HCT116 (cell line): ENCODE measurements at regions not wholly inside any gene's neighbourhood (a gene's known extent, or its start where the extent isn't known, plus 50 kb on each side); places are given as distances from the start of the nearest gene placed in this dataset.

Experiments used
- ATAC-seq: fragments of 200-7000 bp; cut with Tn5 transposase; 2 replicates; pipeline ENCODE4 v1.9.1; 2020; ENCODE audit warnings: mild to moderate bottlenecking, moderate library complexity
- BruUV-seq: library from RNA; stranded (reverse); fragments of 400-500 nt; replicated peaks from 2 replicates; lab custom pipeline; 2021; lab: Mats Ljungman, UMichigan
- CTCF ChIA-PET: fragments of 300-600 bp; sonication (Branson Sonifier 250); formaldehyde crosslinking; loops from one replicate; lab custom pipeline; 2021; ENCODE audit warnings: antibody characterized with exemption; lab: Charles Lee
- POLR2A ChIA-PET: fragments of 300-600, 350-600 bp; sonication (Branson Sonifier 250); formaldehyde crosslinking; loops from one replicate; lab custom pipeline; 2021; ENCODE audit warnings: antibody characterized with exemption; lab: Charles Lee
- RAD21 ChIA-PET, 2 experiments: fragments of 300-600 bp; sonication (Branson Sonifier 250); formaldehyde crosslinking; loops; one replicate each; lab custom pipeline; 2023; ENCODE audit warnings: low total read pairs in 2 of 2; ENCODE audit not compliant: uncharacterized antibody in 2 of 2, unreplicated experiment in 2 of 2, low non-redundant PET in 1 of 2; lab: Charles Lee
- DNase-seq: peaks from one replicate; pipeline ENCODE4 v3.0.0-alpha.2; 2010; ENCODE audit warnings: low read depth, low spot score
- H2AFZ ChIP-seq: fragments of 200-600 bp; shearing (Covaris generic), sonication (generic); 2 replicates; pipeline ENCODE4 v1.6.1; 2017; ENCODE audit warnings: low read depth, mixed run types, mixed read lengths, antibody characterized with exemption, low read length; ENCODE audit not compliant: poor library complexity, severe bottlenecking
- H3K27ac ChIP-seq: 2 replicates; pipeline ENCODE4 v1.5.1; 2012; ENCODE audit warnings: low read depth, low read length
- H3K27me3 ChIP-seq: fragments of 200-600 bp; sonication (generic); 2 replicates; pipeline ENCODE4 v1.6.1; 2016; ENCODE audit warnings: mixed run types, low read length, mixed read lengths; ENCODE audit not compliant: insufficient read depth
- H3K36me3 ChIP-seq, 2 experiments: fragments of 200-500 bp in 1 of 2; fragments of 200-600 bp in 1 of 2; sonication (Bioruptor generic) in 1 of 2; sonication (generic) in 1 of 2; 2 replicates each; pipeline versions ENCODE4 v1.5.1 to v1.6.1; 2014 to 2016; ENCODE audit warnings: low read length in 2 of 2, inconsistent platforms in 1 of 2, mixed read lengths in 1 of 2, mixed run types in 1 of 2; ENCODE audit not compliant: insufficient read depth in 2 of 2, control insufficient read depth in 1 of 2
- H3K4me1 ChIP-seq, 2 experiments: fragments of 200-600 bp in 1 of 2; sonication (generic) in 1 of 2; 2 replicates each; pipeline versions ENCODE4 v1.5.1 to v1.6.1; 2012 to 2017; ENCODE audit warnings: low read length in 2 of 2, inconsistent platforms in 1 of 2, mild to moderate bottlenecking in 1 of 2, mixed read lengths in 1 of 2, mixed run types in 1 of 2, moderate library complexity in 1 of 2; ENCODE audit not compliant: insufficient read depth in 2 of 2, control insufficient read depth in 1 of 2
- H3K4me2 ChIP-seq: fragments of 200-600 bp; sonication (generic); 2 replicates; pipeline ENCODE4 v1.6.1; 2017; ENCODE audit warnings: mixed run types, low read length, mixed read lengths
- H3K4me3 ChIP-seq, 2 experiments: fragments of 200-600 bp in 1 of 2; sonication (generic) in 1 of 2; replicated peaks in 1 of 2; 2 replicates each; pipeline ENCODE4 v1.5.1; 2011 to 2016; ENCODE audit warnings: low read length in 2 of 2, control low read depth in 1 of 2, low read depth in 1 of 2, mild to moderate bottlenecking in 1 of 2, mixed read lengths in 1 of 2, mixed run types in 1 of 2
- H3K79me2 ChIP-seq: fragments of 200-600 bp; sonication (generic); 2 replicates; pipeline ENCODE4 v1.6.1; 2017; ENCODE audit warnings: mild to moderate bottlenecking, mixed run types, low read length, moderate library complexity, mixed read lengths; ENCODE audit not compliant: insufficient read depth
- H3K9ac ChIP-seq: fragments of 200-600 bp; sonication (generic); 2 replicates; pipeline ENCODE4 v1.6.1; 2016; ENCODE audit warnings: low read length, mixed read lengths
- H3K9me2 ChIP-seq: fragments of 200-600 bp; sonication (generic), shearing (Covaris generic); 2 replicates; pipeline ENCODE4 v1.6.1; 2017; ENCODE audit warnings: mixed run types, mild to moderate bottlenecking, moderate library complexity; ENCODE audit not compliant: insufficient read depth
- H3K9me3 ChIP-seq, 2 experiments: fragments of 200-500 bp in 1 of 2; fragments of 200-600 bp in 1 of 2; sonication (Bioruptor generic) in 1 of 2; sonication (generic) in 1 of 2; 2 replicates each; pipeline ENCODE4 v1.6.1; 2014 to 2017; ENCODE audit warnings: low read length in 2 of 2, mixed read lengths in 2 of 2, inconsistent platforms in 1 of 2, low read depth in 1 of 2, mild to moderate bottlenecking in 1 of 2, mixed run types in 1 of 2, moderate library complexity in 1 of 2; ENCODE audit not compliant: control insufficient read depth in 1 of 2, insufficient read depth in 1 of 2
- H4K20me1 ChIP-seq: fragments of 200-600 bp; sonication (generic), shearing (Covaris generic); 2 replicates; pipeline ENCODE4 v1.6.1; 2017; ENCODE audit warnings: mixed run types, mild to moderate bottlenecking, moderate library complexity; ENCODE audit not compliant: insufficient read depth
- CEBPB ChIP-seq: IDR thresholded peaks from 2 replicates; pipeline ENCODE4 v1.6.1; 2012; ENCODE audit warnings: low read depth
- MAX ChIP-seq: IDR thresholded peaks from 2 replicates; pipeline ENCODE4 v1.6.1; 2012
- RAD21 ChIP-seq: IDR thresholded peaks from 2 replicates; pipeline ENCODE4 v1.6.1; 2012; ENCODE audit warnings: low read depth, mild to moderate bottlenecking
- ZBTB33 ChIP-seq: IDR thresholded peaks from 2 replicates; pipeline ENCODE4 v1.6.1; 2011; ENCODE audit warnings: mild to moderate bottlenecking, low read length, moderate library complexity; ENCODE audit not compliant: insufficient replicate concordance; ENCODE audit errors: extremely low read depth
- ZNF274 ChIP-seq: fragments of 200-500 bp; sonication (Bioruptor generic); IDR thresholded peaks from 2 replicates; pipeline ENCODE4 v1.6.1; 2014; ENCODE audit warnings: mild to moderate bottlenecking, low read depth, low read length, inconsistent platforms
- intact Hi-C: fragments of 100-400 bp; cut with micrococcal nuclease; formaldehyde crosslinking; loops from 2 replicates; pipeline ENCODE4 v1.10.0; 2022
- TF ChIP-seq, protein P1 (sequence below): IDR thresholded peaks from 2 replicates; pipeline ENCODE4 v1.6.1; 2012; ENCODE audit warnings: low read depth

DNA sequence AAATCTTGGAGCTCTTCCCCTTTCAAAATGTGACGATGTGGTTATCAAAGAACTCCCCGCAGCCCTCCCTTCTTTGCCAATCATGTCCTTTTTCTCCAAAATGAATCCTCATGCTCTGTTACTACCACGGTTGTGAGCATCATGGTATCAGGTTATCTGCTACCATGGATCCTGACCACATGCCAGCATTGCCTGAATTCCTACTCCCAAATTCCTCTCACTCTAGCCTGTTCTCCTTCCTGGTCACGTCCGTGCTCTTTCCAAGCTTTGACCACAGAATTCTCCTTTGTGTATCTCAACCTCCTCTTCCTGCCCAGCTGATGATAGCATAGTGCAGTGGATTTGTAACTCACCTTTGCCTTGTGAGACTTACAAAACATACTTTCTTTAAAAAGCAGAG lies 59.5 kb upstream of the FBXL7 start:
- TF ChIP-seq RAD21 (no peak), ZNF274 (no peak), CEBPB (no peak), ZBTB33 (no peak), MAX (no peak)
- TF ChIP-seq, protein P1, sequence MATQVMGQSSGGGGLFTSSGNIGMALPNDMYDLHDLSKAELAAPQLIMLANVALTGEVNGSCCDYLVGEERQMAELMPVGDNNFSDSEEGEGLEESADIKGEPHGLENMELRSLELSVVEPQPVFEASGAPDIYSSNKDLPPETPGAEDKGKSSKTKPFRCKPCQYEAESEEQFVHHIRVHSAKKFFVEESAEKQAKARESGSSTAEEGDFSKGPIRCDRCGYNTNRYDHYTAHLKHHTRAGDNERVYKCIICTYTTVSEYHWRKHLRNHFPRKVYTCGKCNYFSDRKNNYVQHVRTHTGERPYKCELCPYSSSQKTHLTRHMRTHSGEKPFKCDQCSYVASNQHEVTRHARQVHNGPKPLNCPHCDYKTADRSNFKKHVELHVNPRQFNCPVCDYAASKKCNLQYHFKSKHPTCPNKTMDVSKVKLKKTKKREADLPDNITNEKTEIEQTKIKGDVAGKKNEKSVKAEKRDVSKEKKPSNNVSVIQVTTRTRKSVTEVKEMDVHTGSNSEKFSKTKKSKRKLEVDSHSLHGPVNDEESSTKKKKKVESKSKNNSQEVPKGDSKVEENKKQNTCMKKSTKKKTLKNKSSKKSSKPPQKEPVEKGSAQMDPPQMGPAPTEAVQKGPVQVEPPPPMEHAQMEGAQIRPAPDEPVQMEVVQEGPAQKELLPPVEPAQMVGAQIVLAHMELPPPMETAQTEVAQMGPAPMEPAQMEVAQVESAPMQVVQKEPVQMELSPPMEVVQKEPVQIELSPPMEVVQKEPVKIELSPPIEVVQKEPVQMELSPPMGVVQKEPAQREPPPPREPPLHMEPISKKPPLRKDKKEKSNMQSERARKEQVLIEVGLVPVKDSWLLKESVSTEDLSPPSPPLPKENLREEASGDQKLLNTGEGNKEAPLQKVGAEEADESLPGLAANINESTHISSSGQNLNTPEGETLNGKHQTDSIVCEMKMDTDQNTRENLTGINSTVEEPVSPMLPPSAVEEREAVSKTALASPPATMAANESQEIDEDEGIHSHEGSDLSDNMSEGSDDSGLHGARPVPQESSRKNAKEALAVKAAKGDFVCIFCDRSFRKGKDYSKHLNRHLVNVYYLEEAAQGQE: no peak
- TF ChIP-seq, all 23 proteins: peak for 0
- Histone ChIP-seq H3K27me3 (no peaks in the 10 kb centered on the region), H2AFZ (no peak overlapping the region), H3K4me2 (no peak overlapping the region), H3K9me2 (no peaks in the 10 kb centered on the region), H3K79me2 (no peaks in the 10 kb centered on the region), H3K9ac (no peak overlapping the region), H4K20me1 (no peaks in the 10 kb centered on the region), H3K4me1 (no peaks in the 10 kb centered on the region), H3K9me3 (peaks cover 3 to 9% of the 10 kb centered on the region in 2 experiments; a peak in 2 of 4 replicates), H3K36me3 (no peaks in the 10 kb centered on the region), H3K4me3 (no peak overlapping the region), H3K27ac (no peak overlapping the region)
- DNase-seq (no peak), ATAC-seq (no peak)
- ChIA-PET CTCF (no interaction called here), RAD21 (no interaction called here), POLR2A (no interaction called here)
- BruUV-seq: no TSS peak
- intact Hi-C loops: no loop called here
